MM.1S (cell line): ENCODE measurements at regions not wholly inside any gene's neighbourhood (a gene's known extent, or its start where the extent isn't known, plus 50 kb on each side); places are given as distances from the start of the nearest gene placed in this dataset.
"Not testable (repeated sequence)": the region's sequence is repeated elsewhere in the genome, so short reads cannot be mapped to it uniquely, and the experiment has no call there.

ENCODE experiments used
- DNase-seq: peaks from one replicate; pipeline ENCODE4 v3.0.0-alpha.2; 2015
- H2AFZ ChIP-seq: fragments of 300-600 bp; sonication (generic); 2 replicates; pipeline ENCODE4 v1.6.0; 2016; ENCODE audit warnings: antibody characterized with exemption, low read length
- H3F3A ChIP-seq: fragments of 300-600 bp; sonication (generic); 2 replicates; pipeline ENCODE4 v1.6.1; 2016; ENCODE audit warnings: mild to moderate bottlenecking, antibody characterized with exemption, low read length, moderate library complexity, mixed read lengths; ENCODE audit not compliant: insufficient read depth
- H3K27ac ChIP-seq: fragments of 300-600 bp; sonication (generic); 2 replicates; pipeline ENCODE4 v1.5.1; 2016; ENCODE audit warnings: mild to moderate bottlenecking, low read length
- H3K27me3 ChIP-seq: fragments of 300-600 bp; sonication (generic); replicated peaks from 2 replicates; pipeline ENCODE4 v1.6.0; 2016; ENCODE audit warnings: low read length; ENCODE audit not compliant: insufficient read depth
- H3K36me3 ChIP-seq: fragments of 300-600 bp; sonication (generic); replicated peaks from 2 replicates; pipeline ENCODE4 v1.6.1; 2016; ENCODE audit warnings: mild to moderate bottlenecking, low read length, mixed read lengths; ENCODE audit not compliant: insufficient read depth
- H3K4me1 ChIP-seq: fragments of 300-600 bp; sonication (generic); 2 replicates; pipeline ENCODE4 v1.6.1; 2016; ENCODE audit warnings: low read length, mixed read lengths
- H3K4me2 ChIP-seq: fragments of 300-600 bp; sonication (generic); 2 replicates; pipeline ENCODE4 v1.6.0; 2016; ENCODE audit warnings: low read depth, low read length
- H3K4me3 ChIP-seq: fragments of 300-600 bp; sonication (generic); 2 replicates; pipeline ENCODE4 v1.5.1; 2016; ENCODE audit warnings: low read length, mixed read lengths
- H3K79me2 ChIP-seq: fragments of 300-600 bp; sonication (generic); 2 replicates; pipeline ENCODE4 v1.6.1; 2016; ENCODE audit warnings: mixed run types, low read length, mixed read lengths
- H3K9ac ChIP-seq: fragments of 300-600 bp; sonication (generic); 2 replicates; pipeline ENCODE4 v1.6.1; 2016; ENCODE audit warnings: low read length, mixed read lengths
- H3K9me2 ChIP-seq: fragments of 300-600 bp; sonication (generic); replicated peaks from 2 replicates; pipeline ENCODE4 v1.6.1; 2016; ENCODE audit warnings: mild to moderate bottlenecking, low read length, mixed read lengths; ENCODE audit not compliant: insufficient read depth
- H3K9me3 ChIP-seq: fragments of 300-600 bp; sonication (generic); replicated peaks from 2 replicates; pipeline ENCODE4 v1.6.1; 2016; ENCODE audit warnings: mild to moderate bottlenecking, low read length, mixed read lengths; ENCODE audit not compliant: insufficient read depth
- H4K20me1 ChIP-seq: fragments of 300-600 bp; sonication (generic); 2 replicates; pipeline ENCODE4 v1.6.1; 2016; ENCODE audit warnings: mild to moderate bottlenecking, low read length, moderate library complexity, mixed read lengths; ENCODE audit not compliant: insufficient read depth

GRCh38 chr7:76897007-76897406 lies 135.2 kb downstream of the SPDYE17 start:
- H3F3A ChIP-seq, H3K4me1 ChIP-seq, H3K79me2 ChIP-seq, H4K20me1 ChIP-seq, H3K4me2 ChIP-seq, H3K9ac ChIP-seq, DNase-seq, H3K9me3 ChIP-seq, H3K27me3 ChIP-seq, H3K27ac ChIP-seq, H2AFZ ChIP-seq, H3K36me3 ChIP-seq, H3K9me2 ChIP-seq, H3K4me3 ChIP-seq: not testable (repeated sequence)

GRCh38 chr7:76895696-76896095 lies 136.5 kb downstream of the SPDYE17 start:
- DNase-seq, H3F3A ChIP-seq, H4K20me1 ChIP-seq, H3K9me3 ChIP-seq, H3K27me3 ChIP-seq, H3K4me1 ChIP-seq, H3K9me2 ChIP-seq, H3K79me2 ChIP-seq, H3K4me2 ChIP-seq, H2AFZ ChIP-seq, H3K36me3 ChIP-seq, H3K4me3 ChIP-seq, H3K27ac ChIP-seq, H3K9ac ChIP-seq: not testable (repeated sequence)

GRCh38 chr7:76891771-76892170 lies 140.4 kb downstream of the SPDYE17 start:
- not testable (repeated sequence) for H2AFZ ChIP-seq, H3K4me3 ChIP-seq, H3K36me3 ChIP-seq, H3K9ac ChIP-seq, H3K9me2 ChIP-seq, H3F3A ChIP-seq, H3K27ac ChIP-seq, H3K79me2 ChIP-seq, H3K4me2 ChIP-seq, DNase-seq, H3K9me3 ChIP-seq, H3K27me3 ChIP-seq, H4K20me1 ChIP-seq, H3K4me1 ChIP-seq

- not testable (repeated sequence) for H2AFZ ChIP-seq, H3K27me3 ChIP-seq, H3K36me3 ChIP-seq, H3F3A ChIP-seq, H3K27ac ChIP-seq, H3K4me1 ChIP-seq, DNase-seq, H3K4me2 ChIP-seq, H3K4me3 ChIP-seq, H4K20me1 ChIP-seq, H3K9ac ChIP-seq, H3K79me2 ChIP-seq, H3K9me3 ChIP-seq, H3K9me2 ChIP-seq
These were observed 152.3 kb downstream of the SPDYE17 start for GRCh38 chr7:76879733-76880288.

GRCh38 chr7:76875760-76876159 lies 156.4 kb downstream of the SPDYE17 start:
- not testable (repeated sequence) for H3K4me3 ChIP-seq, H3K9ac ChIP-seq, H4K20me1 ChIP-seq, H3K9me3 ChIP-seq, H2AFZ ChIP-seq, H3F3A ChIP-seq, DNase-seq, H3K27ac ChIP-seq, H3K36me3 ChIP-seq, H3K9me2 ChIP-seq, H3K79me2 ChIP-seq, H3K4me1 ChIP-seq, H3K27me3 ChIP-seq, H3K4me2 ChIP-seq

- H3K27me3 ChIP-seq, H3K36me3 ChIP-seq: not testable (repeated sequence)
These were observed 161.7 kb downstream of the SPDYE17 start for GRCh38 chr7:76870504-76870808.

GRCh38 chr7:76867364-76867889 lies 164.7 kb downstream of the SPDYE17 start:
- H3K4me3 ChIP-seq, H4K20me1 ChIP-seq, H3K9ac ChIP-seq, H3K79me2 ChIP-seq, DNase-seq, H3K4me2 ChIP-seq, H3K9me2 ChIP-seq, H3K9me3 ChIP-seq, H3F3A ChIP-seq, H3K27ac ChIP-seq, H2AFZ ChIP-seq, H3K27me3 ChIP-seq, H3K36me3 ChIP-seq: not testable (repeated sequence)
- peaks cover 10% of the 10 kb centered on the region for H3K4me1 ChIP-seq

More at GRCh38 chr7:76870504-76870808, 161.7 kb downstream of the SPDYE17 start:
- not testable (repeated sequence) for H3K79me2 ChIP-seq, H4K20me1 ChIP-seq, H3K9me3 ChIP-seq, H3K9ac ChIP-seq, H2AFZ ChIP-seq, H3K9me2 ChIP-seq, H3K4me1 ChIP-seq, DNase-seq, H3K27ac ChIP-seq, H3F3A ChIP-seq, H3K4me3 ChIP-seq, H3K4me2 ChIP-seq

GRCh38 chr7:76863150-76863773 lies 168.9 kb downstream of the SPDYE17 start:
- H3K4me3 ChIP-seq, H3K9me2 ChIP-seq, H3K27me3 ChIP-seq, H4K20me1 ChIP-seq, H3K27ac ChIP-seq, H2AFZ ChIP-seq, DNase-seq, H3K9ac ChIP-seq, H3K36me3 ChIP-seq, H3K9me3 ChIP-seq, H3F3A ChIP-seq, H3K79me2 ChIP-seq: not testable (repeated sequence)
- peaks cover 18% of the 10 kb centered on the region for H3K4me1 ChIP-seq
- H3K4me2 ChIP-seq, result peak overlapping the region; percentile 52; the same call in 1 of the 2 replicates
